B cell (primary cell): ENCODE measurements at regions not wholly inside any gene's neighbourhood (a gene's known extent, or its start where the extent isn't known, plus 50 kb on each side); places are given as distances from the start of the nearest gene placed in this dataset.

Experiments used
- EZH2 ChIP-seq: IDR thresholded peaks from 2 replicates; pipeline ENCODE4 v1.6.1; 2012; ENCODE audit warnings: borderline replicate concordance, low read depth, mild to moderate bottlenecking, moderate library complexity, low read length; ENCODE audit not compliant: insufficient read depth, poor library complexity, severe bottlenecking
- TF ChIP-seq, protein P1 (sequence below): fragments of 200-600 bp; IDR thresholded peaks from one replicate; pipeline ENCODE4 v1.8.0; 2022; ENCODE audit warnings: antibody characterized with exemption, mild to moderate bottlenecking

DNA sequence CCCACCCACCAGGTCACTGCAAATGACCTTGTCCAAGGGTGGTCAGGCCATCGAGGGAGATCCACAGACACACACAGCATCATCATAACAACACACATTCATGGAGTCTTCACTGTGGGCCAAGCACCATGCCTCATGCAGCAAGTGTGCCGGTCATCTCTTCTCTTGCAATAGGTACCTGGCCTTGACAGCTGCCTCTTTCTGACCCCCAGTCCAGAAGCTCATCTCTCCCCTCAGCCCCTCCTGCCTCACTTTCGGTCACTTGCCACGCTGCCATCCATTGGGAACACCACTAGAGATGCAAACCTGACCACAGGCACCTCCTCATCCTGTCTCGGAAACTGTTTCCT, 75.9 kb downstream of the OAT start:
- TF ChIP-seq, protein P1, sequence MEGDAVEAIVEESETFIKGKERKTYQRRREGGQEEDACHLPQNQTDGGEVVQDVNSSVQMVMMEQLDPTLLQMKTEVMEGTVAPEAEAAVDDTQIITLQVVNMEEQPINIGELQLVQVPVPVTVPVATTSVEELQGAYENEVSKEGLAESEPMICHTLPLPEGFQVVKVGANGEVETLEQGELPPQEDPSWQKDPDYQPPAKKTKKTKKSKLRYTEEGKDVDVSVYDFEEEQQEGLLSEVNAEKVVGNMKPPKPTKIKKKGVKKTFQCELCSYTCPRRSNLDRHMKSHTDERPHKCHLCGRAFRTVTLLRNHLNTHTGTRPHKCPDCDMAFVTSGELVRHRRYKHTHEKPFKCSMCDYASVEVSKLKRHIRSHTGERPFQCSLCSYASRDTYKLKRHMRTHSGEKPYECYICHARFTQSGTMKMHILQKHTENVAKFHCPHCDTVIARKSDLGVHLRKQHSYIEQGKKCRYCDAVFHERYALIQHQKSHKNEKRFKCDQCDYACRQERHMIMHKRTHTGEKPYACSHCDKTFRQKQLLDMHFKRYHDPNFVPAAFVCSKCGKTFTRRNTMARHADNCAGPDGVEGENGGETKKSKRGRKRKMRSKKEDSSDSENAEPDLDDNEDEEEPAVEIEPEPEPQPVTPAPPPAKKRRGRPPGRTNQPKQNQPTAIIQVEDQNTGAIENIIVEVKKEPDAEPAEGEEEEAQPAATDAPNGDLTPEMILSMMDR, result no peak
- no peak for TF ChIP-seq EZH2
